Activated CD8-positive, alpha-beta memory T cell treated with anti-CD3 and anti-CD28 coated beads, Interleukin-2, amount 50 U/mL, for 4 hours (primary cell): ENCODE measurements at regions not wholly inside any gene's neighbourhood (a gene's known extent, or its start where the extent isn't known, plus 50 kb on each side); places are given as distances from the start of the nearest gene placed in this dataset.
"Not testable (repeated sequence)": the region's sequence is repeated elsewhere in the genome, so short reads cannot be mapped to it uniquely, and the experiment has no call there.

Source experiments
- DNase-seq: peaks from one replicate; pipeline ENCODE4 v3.0.0-alpha.2; 2020

DNA sequence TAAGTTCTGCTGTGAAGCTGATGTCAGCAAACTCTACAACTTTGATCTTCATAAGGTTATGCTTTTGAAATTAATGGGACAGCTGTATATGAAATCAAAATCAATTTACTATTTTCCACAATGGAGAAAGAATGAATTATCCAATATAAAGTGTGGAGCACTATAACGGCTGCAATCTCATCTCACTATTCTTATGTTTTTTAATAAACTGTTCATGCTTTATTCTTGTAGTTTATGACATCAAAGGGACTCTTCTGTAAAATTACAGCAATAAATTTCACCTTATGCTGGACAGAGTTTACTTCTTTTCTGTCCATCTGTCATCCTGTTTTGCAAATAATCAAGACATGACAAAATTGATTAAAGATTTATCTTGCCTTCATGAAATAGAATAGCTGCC lies 192.5 kb downstream of the TECRL start:
- DNase-seq = no peak

DNA sequence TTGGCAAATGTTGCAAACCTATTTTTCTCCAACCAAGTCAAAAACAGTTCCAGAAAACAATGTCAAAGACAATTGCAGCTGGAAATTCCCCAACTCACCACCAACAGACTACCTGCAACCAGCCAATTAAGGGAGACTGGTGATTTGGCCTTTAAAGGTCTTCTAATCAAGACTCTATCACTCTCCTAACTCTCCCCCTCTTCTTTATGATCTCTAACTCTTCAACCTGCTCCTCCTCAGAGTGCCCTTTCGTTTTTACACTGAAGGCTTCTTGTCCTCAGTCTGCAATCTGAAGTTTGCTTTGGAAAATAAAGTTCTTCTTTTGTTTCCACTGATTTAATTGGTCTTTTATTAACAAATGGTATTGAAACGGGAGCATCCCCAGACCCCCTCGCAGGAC lies 203.9 kb downstream of the TECRL start:
- DNase-seq = no peak

DNA sequence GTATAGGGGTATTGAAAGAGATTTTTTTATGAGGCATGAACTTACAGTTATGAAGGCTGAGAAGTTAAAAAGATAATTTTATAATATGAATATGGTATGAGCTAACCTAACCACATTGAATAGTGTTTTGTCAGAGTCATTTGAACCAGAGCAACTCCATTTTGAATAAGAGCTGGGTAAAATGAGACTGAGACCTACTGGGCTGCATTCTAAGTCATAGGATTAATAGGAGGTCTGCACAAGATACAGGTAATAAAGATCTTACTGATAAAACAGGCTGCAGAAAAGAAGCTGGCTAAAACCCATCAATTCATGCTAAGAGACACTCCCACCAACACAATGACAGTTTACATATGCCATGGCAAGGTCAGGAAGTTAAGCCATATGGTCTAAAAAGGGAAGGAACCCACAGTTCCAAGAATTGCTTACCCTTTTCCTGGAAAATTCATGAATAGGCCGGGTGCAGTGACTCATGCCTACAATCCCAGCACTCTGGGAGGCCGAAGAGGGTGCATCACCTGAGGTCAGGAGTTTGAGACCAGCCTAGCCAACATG lies 209.2 kb downstream of the TECRL start:
- no peak for DNase-seq

- no peak for DNase-seq
Observed at GRCh38 chr4:64195582-64195981, 213.7 kb downstream of the TECRL start.

DNA sequence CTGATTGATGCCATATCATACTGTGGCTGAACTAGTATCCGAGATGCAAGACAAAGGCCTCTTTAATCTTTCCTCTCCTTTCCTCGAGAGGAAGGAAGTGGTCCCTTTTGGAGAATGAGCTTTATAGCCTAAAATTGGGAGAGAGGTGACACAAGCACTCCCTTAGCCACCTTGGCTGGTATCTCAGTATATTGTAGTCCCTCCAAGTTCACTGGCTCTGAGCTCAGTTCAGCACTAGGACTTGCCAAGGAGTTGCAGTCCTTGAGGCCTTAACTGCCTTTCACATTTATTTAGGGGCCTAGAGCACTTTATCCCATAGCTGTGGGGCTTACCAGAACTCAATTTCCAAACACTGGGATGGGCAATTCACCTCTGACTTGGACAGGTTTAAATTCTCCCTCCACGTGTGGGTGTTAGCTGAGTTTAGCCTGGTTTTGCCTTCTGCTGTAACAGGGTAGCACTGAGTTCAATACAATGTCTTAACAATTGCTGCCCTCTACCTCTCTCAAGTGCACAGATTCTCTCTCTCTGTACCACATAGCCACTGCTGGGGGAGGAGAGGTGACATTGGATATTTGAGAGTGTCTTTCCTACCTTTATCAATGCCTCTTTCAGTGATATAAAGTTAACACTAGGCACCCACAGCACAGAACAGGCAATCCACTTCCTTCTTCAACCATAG lies 216.4 kb downstream of the TECRL start:
- DNase-seq = no peak

DNA sequence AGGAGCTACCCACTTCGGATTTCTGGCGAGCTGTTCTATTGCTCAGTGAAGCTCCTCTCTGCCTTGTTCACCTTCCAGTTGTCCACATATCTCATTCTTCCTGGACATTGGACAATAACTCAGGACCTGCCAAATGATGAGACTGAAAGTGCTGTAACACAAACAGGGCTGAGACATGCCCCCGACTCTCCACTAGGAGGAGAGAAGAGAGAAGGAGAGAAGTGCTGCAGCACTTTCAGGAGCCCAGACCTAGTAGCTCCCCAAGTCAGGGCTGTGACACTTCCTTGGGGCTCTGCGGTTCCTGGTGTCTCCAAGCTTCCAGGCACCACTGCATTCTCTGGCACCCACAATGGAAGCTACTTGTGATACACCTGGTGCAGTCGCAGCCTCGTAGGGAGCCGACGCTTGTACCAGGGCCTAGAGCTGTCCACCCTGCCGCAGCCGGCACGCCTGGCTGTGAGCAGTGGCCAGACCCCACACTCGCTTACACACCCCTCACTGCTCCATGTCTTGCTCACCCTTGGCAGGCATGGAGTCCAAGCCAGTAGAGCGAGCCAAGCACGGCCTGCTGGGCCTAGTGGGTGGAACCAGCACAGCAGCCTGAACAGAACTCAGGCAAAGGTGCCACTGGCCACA lies 234.9 kb downstream of the TECRL start:
- DNase-seq = no peak

DNA sequence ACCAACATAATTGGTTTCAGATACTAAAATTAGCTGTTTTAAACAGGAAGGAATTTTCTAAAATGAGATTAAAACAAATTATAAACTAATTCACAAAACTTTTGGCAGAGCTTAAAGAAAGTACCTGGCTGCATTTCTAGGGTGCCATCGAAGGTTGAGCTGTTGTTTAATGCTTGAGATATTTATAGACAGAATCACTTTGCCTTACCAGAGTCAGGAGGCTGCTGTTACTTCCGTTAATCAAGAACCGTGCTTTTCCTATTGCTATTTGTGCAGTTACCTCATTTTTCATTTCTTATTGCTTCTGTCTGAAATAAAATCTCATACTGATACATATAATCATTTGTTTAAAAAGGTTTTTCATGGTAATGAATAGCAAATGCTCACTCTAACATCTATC lies 242.9 kb downstream of the TECRL start:
- DNase-seq = no peak

- no peak for DNase-seq
Observed at GRCh38 chr4:64158648-64159326, 250.5 kb downstream of the TECRL start.

GRCh38 chr4:64157397-64157796 lies 251.9 kb downstream of the TECRL start:
- no peak for DNase-seq

DNA sequence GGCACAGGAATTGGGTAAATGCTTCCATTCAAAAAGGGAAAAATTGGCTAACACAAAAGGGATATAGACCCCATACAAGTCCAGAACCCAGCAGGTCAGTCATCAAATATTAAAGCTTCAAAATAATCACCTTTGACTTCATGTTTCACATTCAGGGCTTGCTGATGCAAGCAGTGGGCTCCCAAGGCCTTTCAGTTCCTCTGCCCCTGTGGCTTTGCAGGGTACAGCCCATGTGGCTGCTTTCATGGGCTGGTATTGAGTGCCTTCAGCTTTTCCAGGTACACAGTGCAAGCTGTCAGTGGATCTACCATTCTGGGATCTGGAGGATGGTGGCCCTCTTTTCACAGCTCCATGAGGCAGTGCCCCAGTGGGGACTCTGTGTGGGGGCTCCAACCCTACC lies 253.0 kb downstream of the TECRL start:
- no peak for DNase-seq

GRCh38 chr4:64146030-64146429 lies 263.2 kb downstream of the TECRL start:
- DNase-seq = no peak

GRCh38 chr4:64144994-64145393 lies 264.3 kb downstream of the TECRL start:
- DNase-seq = no peak

GRCh38 chr4:64130907-64131306 lies 278.3 kb downstream of the TECRL start:
- DNase-seq = no peak

- DNase-seq = no peak
Observed at GRCh38 chr4:64125354-64125753, 283.9 kb downstream of the TECRL start.

- no peak for DNase-seq
Observed at GRCh38 chr4:64121803-64122202, 287.4 kb downstream of the TECRL start.

DNA sequence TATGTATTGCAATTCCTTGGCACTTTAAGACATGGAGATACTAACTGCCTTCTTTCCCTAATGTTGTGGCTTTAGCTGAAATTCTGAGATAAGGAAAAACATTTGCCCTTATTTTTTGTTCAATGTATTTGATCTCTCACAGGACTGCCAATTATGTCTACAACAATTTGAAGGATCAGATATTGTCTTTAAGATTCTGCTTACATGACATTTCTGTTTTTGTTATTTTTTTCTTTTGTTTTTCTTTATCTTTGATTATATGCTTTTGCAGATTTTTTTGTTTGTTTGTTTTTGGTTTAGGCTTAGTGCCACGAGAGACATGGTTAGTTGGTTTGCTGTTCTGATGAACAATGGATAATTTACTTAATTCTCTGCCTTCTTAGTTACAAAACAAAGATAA lies 303.3 kb downstream of the TECRL start:
- DNase-seq = no peak

DNA sequence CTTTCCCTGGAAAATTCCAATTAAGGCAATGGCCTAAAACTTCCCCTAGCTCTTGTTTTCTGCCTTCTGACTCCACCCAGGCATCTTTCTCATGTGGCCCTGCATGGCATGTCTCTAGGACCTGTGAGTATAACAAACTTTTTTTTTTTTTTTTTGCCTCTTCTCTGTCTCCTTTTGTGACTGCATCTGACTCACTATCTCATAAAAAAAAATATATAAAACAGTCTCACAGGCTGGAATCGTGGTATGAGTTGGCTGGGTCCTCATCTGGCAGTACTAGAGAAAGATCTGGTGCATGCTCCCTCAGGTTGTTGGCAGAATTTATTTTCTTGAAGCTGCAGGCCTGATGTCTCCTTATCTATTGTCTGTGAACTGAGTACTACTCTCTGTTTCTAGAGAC lies 313.9 kb downstream of the TECRL start:
- DNase-seq = no peak

DNA sequence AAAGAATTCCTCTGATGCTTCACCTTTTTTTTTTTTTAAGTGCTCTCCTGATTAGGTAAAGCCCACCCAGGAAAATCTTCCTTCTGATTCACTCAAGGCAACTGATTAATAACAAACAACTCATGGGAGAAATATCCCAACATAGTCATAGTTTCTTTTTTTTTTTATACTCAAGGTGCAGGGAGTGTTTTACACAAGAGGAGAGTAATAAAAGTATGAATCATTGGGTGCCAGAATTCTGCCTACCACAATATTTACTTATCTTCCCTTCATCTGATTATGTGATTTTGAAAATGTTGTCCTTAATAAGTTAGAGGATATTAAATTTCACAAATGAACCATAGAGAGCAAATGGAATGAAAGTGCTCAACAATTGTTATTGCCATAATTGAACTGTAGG lies 329.9 kb downstream of the TECRL start:
- no peak for DNase-seq

- DNase-seq = no peak
Observed at GRCh38 chr4:64068096-64068495, 341.2 kb downstream of the TECRL start.

GRCh38 chr4:64062991-64063390 lies 346.3 kb downstream of the TECRL start:
- no peak for DNase-seq

DNA sequence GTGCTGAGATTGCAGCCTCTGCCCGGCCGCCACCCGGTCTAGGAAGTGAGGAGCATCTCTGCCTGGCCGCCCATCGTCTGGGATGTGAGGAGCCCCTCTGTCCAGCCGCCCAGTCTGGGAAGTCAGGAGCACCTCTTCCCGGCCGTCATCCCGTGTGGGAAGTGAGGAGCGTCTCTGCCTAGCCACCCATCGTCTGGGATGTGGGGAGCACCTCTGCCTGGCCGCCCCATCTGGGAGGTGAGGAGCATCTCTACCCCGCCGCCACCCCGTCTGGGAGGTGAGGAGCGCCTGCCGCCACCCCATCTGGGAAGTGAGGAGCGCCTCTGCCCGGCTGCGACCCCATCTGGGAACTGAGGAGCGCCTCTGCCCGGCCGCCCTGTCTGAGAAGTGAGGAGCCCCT lies 372.2 kb downstream of the TECRL start:
- DNase-seq = not testable (repeated sequence)

DNA sequence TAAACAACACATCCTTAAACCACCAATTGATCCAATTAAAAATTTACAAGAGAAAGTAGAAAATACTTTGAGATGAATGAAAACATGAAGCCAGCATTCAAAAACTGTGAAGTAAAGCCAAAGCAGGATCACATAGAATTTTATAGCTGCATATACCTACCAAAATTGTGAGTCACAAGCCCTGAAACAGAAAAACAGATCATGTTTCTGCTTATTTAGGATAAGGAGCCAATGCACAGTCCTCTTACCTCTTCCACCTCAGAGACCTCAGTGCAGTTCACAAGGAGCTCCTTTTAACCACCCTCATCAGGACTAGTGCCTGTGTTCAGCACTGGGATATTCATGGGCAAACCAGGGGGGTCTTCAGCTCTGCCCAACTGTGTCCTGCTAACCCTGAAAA lies 386.7 kb downstream of the TECRL start:
- DNase-seq = no peak

GRCh38 chr4:64016893-64017292 lies 392.4 kb downstream of the TECRL start:
- no peak for DNase-seq

DNA sequence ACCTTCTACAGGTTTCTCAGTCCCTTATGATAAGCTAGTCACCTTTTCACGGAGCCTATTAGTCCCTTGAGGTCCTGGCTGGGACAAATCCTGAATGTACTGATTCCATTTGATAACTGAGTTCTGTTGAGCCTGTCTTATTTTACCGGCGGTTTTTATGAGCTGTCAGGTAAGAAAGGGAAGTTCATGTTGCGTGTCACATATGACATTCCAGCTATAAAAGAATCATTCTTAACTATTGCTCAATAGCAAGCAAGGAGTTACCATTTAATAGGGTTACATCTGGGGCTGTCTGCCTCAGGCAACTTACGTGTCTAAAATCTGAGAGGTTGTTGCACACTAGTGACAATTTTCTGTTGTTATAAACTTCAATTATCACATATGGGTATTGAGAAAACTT lies 394.6 kb downstream of the TECRL start:
- no peak for DNase-seq
